ENCODE measurements at regions not wholly inside any gene's neighbourhood (a gene's known extent, or its start where the extent isn't known, plus 50 kb on each side); places are given as distances from the start of the nearest gene placed in this dataset.

DNA sequence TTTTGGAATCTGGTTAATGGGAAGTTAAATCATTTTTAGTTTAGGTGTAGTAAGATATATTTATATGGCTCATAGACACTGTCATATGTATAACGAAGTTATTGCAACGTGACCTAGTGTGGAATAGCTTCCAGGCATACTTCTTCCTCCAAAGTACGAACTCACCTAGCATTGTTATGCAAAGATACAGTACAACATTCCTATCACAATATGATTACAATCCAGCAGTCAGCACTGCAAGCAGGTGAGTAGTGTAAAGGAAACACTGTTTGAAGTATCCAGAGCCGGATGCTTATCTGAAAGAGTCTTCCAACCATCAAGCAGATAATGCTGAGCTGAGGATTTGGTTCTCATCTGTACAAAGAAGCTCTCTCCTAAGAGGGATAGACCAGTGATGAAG is 754.4 kb upstream of the IGFBP3 start:
- Histone ChIP-seq H3K27me3 (ENCODE audit: insufficient read depth, low read length) (no peaks in the 10 kb centered on the region), H3K36me3 (ENCODE audit: insufficient read depth, low read length) (no peaks in the 10 kb centered on the region), H3K4me3 (ENCODE audit: low read length) (no peak overlapping the region), H3K4me1 (ENCODE audit: insufficient read depth, low read length) (peaks cover 5% of the 10 kb centered on the region), H2AFZ (ENCODE audit: low read depth, low read length) (no peak overlapping the region), H3K9me3 (ENCODE audit: low read length) (no peaks in the 10 kb centered on the region)

DNA sequence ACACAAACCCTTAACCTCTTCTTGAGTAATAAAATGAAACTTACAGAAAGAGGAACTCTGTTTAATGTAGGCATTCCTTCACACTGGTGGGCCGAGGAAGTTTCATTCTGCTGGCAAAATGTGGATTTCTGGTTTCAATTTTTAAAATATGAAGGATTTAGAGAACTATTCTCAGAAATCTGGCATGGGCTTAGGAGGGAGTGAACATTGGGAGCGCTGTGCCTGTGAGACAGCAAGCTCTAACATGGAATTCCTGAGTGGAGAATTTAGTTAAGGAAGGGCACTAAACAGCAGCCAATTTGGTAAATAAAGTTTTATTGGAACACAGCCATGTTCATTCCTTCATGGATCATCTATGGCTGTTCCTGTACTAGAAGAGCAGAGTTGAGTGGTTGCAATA is 751.8 kb upstream of the IGFBP3 start:
- Histone ChIP-seq H3K4me1 (ENCODE audit: insufficient read depth, low read length) (peaks cover 3% of the 10 kb centered on the region), H2AFZ (ENCODE audit: low read depth, low read length) (no peak overlapping the region), H3K4me3 (ENCODE audit: low read length) (no peak overlapping the region), H3K27me3 (ENCODE audit: insufficient read depth, low read length) (no peaks in the 10 kb centered on the region), H3K36me3 (ENCODE audit: insufficient read depth, low read length) (no peaks in the 10 kb centered on the region), H3K9me3 (ENCODE audit: low read length) (no peaks in the 10 kb centered on the region)

DNA sequence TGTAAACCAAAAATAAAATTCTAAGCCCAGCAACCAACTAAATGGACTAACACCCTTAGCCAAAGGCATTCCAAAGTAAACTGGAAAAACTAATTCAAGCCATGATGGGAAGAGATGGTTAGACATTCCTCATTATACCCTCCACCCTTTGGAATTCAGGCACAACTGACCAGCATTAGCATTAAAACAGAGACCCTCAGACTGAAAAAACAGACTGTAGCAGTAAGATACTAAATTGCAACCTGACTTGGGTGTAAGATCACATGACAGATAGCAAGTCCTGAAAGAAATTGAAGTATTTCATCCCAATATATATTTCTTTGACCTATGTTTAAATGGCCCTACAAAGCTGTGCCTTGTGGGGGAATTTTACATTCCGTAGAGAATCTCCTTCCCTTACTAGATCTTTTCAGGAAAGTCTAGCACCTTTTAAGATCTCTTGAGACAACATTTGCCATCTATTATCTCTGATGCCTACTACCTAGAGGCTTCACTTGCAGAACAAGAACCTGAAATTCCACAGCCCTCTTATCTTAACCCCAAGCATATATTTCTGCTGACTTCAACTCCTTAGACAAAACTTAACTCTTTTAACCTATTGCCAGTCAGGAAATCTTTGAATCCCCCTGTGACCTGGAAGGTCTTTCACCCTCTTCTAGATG is 750.2 kb upstream of the IGFBP3 start:
- Histone ChIP-seq H3K4me3 (ENCODE audit: low read length) (no peak overlapping the region), H2AFZ (ENCODE audit: low read depth, low read length) (no peak overlapping the region), H3K27me3 (ENCODE audit: insufficient read depth, low read length) (no peaks in the 10 kb centered on the region), H3K4me1 (ENCODE audit: insufficient read depth, low read length) (peaks cover 3% of the 10 kb centered on the region), H3K36me3 (ENCODE audit: insufficient read depth, low read length) (no peaks in the 10 kb centered on the region), H3K9me3 (ENCODE audit: low read length) (no peaks in the 10 kb centered on the region)

DNA sequence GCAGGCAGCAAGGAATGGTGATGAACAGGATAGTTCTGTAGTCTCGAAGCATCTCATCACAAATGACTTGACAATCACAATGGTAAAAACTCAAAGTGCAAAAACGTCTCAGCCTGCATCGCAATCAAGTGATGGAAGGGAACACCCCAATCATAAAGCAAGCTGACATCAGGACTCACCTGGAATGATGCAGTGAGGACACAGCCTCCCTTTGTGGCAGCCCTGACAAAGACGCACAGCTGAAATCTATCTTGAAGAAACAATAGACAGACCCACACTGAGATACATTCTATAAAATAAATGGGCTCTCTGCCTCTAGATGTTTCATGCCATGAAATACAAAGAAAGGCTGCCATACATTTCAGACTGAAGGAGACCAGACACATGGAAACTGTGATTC is 748.0 kb upstream of the IGFBP3 start:
- H3K27me3 ChIP-seq (ENCODE audit: insufficient read depth, low read length), result no peaks in the 10 kb centered on the region
- no peaks in the 10 kb centered on the region for H3K36me3 ChIP-seq (ENCODE audit: insufficient read depth, low read length)
- no peaks in the 10 kb centered on the region for H3K9me3 ChIP-seq (ENCODE audit: low read length)
- no peak overlapping the region for H3K4me3 ChIP-seq (ENCODE audit: low read length)
- peaks cover 3% of the 10 kb centered on the region for H3K4me1 ChIP-seq (ENCODE audit: insufficient read depth, low read length)
- no peak overlapping the region for H2AFZ ChIP-seq (ENCODE audit: low read depth, low read length)

DNA sequence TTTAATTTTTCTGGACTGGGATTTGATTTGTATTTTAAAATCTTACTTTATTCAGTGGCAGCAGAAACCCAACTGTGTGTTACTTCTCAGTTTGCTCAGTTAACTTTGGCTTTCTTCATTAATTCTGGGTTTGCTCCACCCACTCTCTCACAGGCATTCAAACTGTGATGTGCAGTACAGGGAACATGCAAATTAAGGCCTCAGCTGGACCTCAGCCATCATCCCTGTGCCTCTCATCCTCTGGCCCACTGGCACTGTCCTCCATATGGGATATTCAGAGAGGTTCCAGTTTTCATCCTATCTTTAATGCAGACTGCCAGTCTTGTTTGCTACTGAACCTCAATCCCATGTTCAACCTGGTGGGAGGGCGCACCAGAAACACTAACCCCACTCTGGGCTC is 743.4 kb upstream of the IGFBP3 start:
- no peaks in the 10 kb centered on the region for H3K36me3 ChIP-seq (ENCODE audit: insufficient read depth, low read length)
- no peaks in the 10 kb centered on the region for H3K9me3 ChIP-seq (ENCODE audit: low read length)
- H2AFZ ChIP-seq (ENCODE audit: low read depth, low read length), result no peak overlapping the region
- no peak overlapping the region for H3K4me3 ChIP-seq (ENCODE audit: low read length)
- no peaks in the 10 kb centered on the region for H3K4me1 ChIP-seq (ENCODE audit: insufficient read depth, low read length)
- H3K27me3 ChIP-seq (ENCODE audit: insufficient read depth, low read length), result no peaks in the 10 kb centered on the region

DNA sequence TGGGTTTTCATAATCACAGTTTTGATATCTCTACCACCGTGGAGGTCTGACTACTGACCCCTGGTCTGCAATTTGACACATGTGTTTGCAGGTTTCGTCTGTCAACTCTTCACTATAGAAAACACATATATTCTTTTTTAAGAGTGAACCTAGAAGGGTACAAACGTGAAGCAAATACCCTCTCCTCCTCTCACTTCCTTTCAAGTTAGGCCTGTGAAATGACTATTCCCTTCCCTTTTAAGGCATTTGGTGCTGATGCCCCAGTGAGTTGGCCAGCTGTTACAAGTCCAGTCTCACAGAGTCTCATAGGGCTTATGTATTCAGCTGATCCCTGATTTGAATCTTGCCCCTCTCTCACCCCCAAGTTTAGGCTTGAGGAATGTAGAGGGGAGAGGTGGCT is 742.0 kb upstream of the IGFBP3 start:
- Histone ChIP-seq H3K27me3 (ENCODE audit: insufficient read depth, low read length) (no peaks in the 10 kb centered on the region), H3K36me3 (ENCODE audit: insufficient read depth, low read length) (no peaks in the 10 kb centered on the region), H3K9me3 (ENCODE audit: low read length) (no peaks in the 10 kb centered on the region), H3K4me3 (ENCODE audit: low read length) (no peak overlapping the region), H2AFZ (ENCODE audit: low read depth, low read length) (no peak overlapping the region), H3K4me1 (ENCODE audit: insufficient read depth, low read length) (no peaks in the 10 kb centered on the region)

DNA sequence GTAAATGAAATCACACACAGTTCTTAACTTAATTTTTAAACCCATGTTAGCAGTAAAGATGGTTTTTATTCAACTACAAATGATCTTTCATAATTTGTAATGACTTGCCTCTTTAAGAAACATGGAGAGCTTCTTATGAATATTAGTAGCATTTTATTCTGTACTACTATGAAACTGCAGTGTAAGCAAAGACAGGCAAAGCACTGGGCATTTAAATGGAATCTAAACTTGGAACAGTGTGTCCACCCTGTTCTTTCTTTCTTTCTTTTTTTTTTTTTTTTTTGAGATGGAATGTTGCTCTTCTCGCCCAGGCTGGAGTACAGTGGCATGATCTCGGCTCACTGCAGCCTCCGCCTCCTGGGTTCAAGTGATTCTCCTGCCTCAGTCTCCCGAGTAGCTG is 740.4 kb upstream of the IGFBP3 start:
- H3K9me3 ChIP-seq (ENCODE audit: low read length), result no peaks in the 10 kb centered on the region
- H3K4me3 ChIP-seq (ENCODE audit: low read length), result no peak overlapping the region
- no peak overlapping the region for H2AFZ ChIP-seq (ENCODE audit: low read depth, low read length)
- no peaks in the 10 kb centered on the region for H3K4me1 ChIP-seq (ENCODE audit: insufficient read depth, low read length)
- no peaks in the 10 kb centered on the region for H3K36me3 ChIP-seq (ENCODE audit: insufficient read depth, low read length)
- no peaks in the 10 kb centered on the region for H3K27me3 ChIP-seq (ENCODE audit: insufficient read depth, low read length)

DNA sequence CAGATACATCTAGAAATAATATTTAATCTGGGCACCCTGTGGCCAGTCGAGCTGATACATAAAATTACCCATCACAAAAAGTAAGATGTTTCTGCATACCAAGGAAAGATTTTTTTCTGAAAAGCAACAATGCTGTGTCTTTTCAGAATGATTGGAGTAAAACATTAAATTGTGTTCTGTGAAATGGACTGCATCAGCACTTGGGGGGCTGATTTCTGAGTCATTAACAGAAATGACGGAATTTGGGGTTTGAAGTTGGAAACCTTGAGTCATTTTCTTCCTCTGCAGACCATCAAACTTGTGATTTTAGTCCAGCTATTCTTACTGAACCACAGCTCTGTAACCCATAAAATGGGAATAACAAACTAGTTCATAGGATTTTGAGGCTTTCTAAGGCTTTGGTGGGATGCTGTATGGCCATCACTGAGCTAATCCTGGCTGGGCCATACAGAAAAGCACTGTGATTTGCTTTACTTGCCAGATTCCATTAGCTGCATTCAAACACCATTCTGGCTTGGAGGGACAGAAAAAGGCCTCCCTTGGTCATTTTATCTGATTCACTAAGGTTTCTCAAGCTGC is 739.4 kb upstream of the IGFBP3 start:
- Histone ChIP-seq H3K36me3 (ENCODE audit: insufficient read depth, low read length) (no peaks in the 10 kb centered on the region), H3K4me1 (ENCODE audit: insufficient read depth, low read length) (no peaks in the 10 kb centered on the region), H3K9me3 (ENCODE audit: low read length) (no peaks in the 10 kb centered on the region), H2AFZ (ENCODE audit: low read depth, low read length) (no peak overlapping the region), H3K27me3 (ENCODE audit: insufficient read depth, low read length) (no peaks in the 10 kb centered on the region), H3K4me3 (ENCODE audit: low read length) (no peak overlapping the region)

DNA sequence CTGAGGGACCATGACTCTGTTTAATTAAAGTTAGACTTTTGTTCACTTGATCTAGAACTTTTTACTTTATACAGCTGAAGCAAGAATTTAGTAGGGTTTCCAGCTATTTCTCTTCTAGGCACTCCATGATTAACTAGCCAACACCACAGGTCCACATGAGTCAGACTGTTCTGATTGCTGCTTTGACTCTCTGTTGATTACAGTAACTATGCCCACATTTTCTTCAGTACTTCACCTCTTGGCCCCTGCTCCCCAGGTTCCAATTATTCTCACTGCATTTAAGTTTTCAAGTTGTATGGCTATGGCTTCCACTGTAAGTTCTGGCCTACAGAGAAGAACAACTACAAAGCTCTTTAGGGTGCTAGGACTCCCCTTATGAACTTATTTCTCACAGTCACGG is 737.2 kb upstream of the IGFBP3 start:
- Histone ChIP-seq H3K4me1 (ENCODE audit: insufficient read depth, low read length) (no peaks in the 10 kb centered on the region), H3K27me3 (ENCODE audit: insufficient read depth, low read length) (no peaks in the 10 kb centered on the region), H3K36me3 (ENCODE audit: insufficient read depth, low read length) (no peaks in the 10 kb centered on the region), H2AFZ (ENCODE audit: low read depth, low read length) (no peak overlapping the region), H3K9me3 (ENCODE audit: low read length) (no peaks in the 10 kb centered on the region), H3K4me3 (ENCODE audit: low read length) (no peak overlapping the region)

DNA sequence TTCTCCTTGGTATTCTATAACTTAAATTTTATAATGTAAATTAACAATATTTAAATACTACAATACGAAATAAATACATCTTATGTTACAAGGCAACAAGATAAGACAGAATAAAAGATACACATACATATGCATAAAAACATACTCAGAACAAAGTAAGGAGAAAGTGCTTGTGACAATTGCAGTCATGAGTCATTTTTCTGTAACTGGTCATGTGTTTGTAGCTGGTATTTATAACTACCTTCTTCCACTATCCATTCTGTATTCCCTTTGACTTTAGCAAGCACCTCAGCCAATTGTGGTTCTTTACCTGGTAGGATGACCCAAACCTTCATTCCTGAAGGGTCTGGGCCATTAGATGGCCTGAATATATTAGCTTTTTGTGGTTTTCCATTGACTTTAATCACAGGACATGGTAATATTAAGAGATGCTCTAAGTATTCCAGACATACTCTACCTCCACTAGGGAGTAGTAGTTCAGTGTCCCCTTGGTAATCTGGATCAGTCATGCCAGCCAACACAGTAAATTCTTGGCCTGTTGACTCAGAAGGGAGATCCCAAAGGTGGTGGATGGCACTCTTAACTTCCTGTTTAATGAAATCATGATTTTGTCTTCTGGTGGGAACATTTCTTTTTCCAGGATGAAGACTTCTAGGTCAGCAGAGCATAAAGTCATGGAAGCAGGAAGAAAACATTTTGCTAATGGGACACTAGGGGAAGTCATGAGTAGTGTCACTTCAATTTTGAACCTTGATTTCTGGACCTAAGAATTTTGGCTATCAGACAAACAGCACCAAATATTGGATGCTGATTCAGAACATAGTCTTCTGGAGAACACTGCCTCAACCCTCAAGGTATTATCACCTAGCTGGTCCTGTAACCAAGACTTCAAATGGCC is 733.7 kb upstream of the IGFBP3 start:
- H3K9me3 ChIP-seq (ENCODE audit: low read length), result no peaks in the 10 kb centered on the region
- H3K4me3 ChIP-seq (ENCODE audit: low read length), result no peak overlapping the region
- no peak overlapping the region for H2AFZ ChIP-seq (ENCODE audit: low read depth, low read length)
- no peaks in the 10 kb centered on the region for H3K36me3 ChIP-seq (ENCODE audit: insufficient read depth, low read length)
- no peaks in the 10 kb centered on the region for H3K4me1 ChIP-seq (ENCODE audit: insufficient read depth, low read length)
- H3K27me3 ChIP-seq (ENCODE audit: insufficient read depth, low read length), result no peaks in the 10 kb centered on the region

DNA sequence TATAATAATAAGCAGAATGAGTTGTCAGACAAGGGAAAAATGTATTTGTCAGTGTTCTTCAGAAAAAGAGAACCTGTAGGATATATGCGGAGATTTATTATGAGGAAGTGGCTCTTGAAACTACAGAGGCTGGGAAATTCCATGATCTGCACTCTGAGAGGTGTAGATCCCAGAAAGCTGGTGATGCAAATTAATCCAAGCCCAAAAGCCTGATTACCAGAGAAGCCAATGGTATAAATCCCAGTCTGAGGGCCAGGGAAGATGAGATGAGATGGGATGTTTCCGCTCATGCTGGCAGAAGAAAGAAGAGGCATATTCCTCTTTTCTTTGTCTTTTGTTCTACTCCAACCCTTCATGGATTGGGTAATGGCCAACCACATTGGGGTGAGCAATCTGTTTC is 732.8 kb upstream of the IGFBP3 start:
- H3K36me3 ChIP-seq (ENCODE audit: insufficient read depth, low read length), result no peaks in the 10 kb centered on the region
- H3K4me1 ChIP-seq (ENCODE audit: insufficient read depth, low read length), result no peaks in the 10 kb centered on the region
- H3K9me3 ChIP-seq (ENCODE audit: low read length), result no peaks in the 10 kb centered on the region
- no peak overlapping the region for H3K4me3 ChIP-seq (ENCODE audit: low read length)
- no peaks in the 10 kb centered on the region for H3K27me3 ChIP-seq (ENCODE audit: insufficient read depth, low read length)
- no peak overlapping the region for H2AFZ ChIP-seq (ENCODE audit: low read depth, low read length)

DNA sequence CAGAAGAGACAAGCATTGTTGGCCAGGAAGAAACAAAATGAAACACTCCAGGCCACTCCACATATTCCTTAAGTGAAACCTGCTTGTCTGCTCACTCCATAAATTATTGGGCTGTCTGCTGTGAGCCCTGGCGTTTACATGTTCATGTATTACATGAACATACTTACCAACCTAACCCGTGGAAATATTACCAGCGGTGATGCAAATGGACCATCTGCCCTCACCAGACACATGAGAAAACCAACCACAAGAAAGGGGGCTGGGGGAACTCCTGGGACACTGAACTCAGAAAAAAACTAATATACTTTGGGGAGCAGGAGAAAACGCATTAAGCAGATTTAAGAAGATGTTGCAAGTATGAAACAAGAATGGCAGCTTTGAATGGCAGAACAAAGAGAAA is 731.2 kb upstream of the IGFBP3 start:
- no peak overlapping the region for H2AFZ ChIP-seq (ENCODE audit: low read depth, low read length)
- no peaks in the 10 kb centered on the region for H3K27me3 ChIP-seq (ENCODE audit: insufficient read depth, low read length)
- no peak overlapping the region for H3K4me3 ChIP-seq (ENCODE audit: low read length)
- H3K4me1 ChIP-seq (ENCODE audit: insufficient read depth, low read length), result no peaks in the 10 kb centered on the region
- H3K36me3 ChIP-seq (ENCODE audit: insufficient read depth, low read length), result no peaks in the 10 kb centered on the region
- no peaks in the 10 kb centered on the region for H3K9me3 ChIP-seq (ENCODE audit: low read length)

DNA sequence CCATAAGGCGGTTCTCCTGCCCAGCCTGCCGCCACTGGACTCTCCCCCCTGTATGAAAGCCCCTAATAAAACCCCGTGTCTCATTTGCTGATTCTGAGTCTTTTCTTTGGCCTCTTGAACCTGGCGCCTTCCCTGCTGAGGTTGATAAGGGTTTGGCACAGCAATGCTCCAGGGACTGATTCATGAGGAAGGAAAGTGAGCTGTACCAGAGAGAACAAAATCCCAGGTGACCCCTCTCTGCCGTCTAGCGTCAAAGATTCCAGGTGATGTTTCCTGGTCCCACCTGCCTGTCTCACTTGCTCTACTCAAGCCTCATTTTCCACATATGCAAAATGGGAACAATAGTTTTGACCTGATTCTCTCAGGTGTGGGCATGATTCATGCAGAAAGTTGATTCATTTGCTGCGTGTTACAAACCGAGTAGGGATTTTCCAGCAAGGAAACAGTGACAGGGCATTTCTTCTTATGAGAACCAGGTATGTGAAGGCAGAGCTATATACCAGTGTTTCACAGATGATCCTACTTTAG is 730.6 kb upstream of the IGFBP3 start:
- Histone ChIP-seq H3K27me3 (ENCODE audit: insufficient read depth, low read length) (no peaks in the 10 kb centered on the region), H3K4me1 (ENCODE audit: insufficient read depth, low read length) (no peaks in the 10 kb centered on the region), H2AFZ (ENCODE audit: low read depth, low read length) (no peak overlapping the region), H3K9me3 (ENCODE audit: low read length) (no peaks in the 10 kb centered on the region), H3K36me3 (ENCODE audit: insufficient read depth, low read length) (no peaks in the 10 kb centered on the region), H3K4me3 (ENCODE audit: low read length) (no peak overlapping the region)

Data from neuron (in vitro differentiated cells).